ENCODE measurements at regions not wholly inside any gene's neighbourhood (a gene's known extent, or its start where the extent isn't known, plus 50 kb on each side); places are given as distances from the start of the nearest gene placed in this dataset.

GRCh38 chr5:89045216-89045615, 162.2 kb upstream of the MEF2C start:
- Histone ChIP-seq H3K79me2 (ENCODE audit: control insufficient read depth, insufficient read depth, low read length, unreplicated experiment) (no peaks in the 10 kb centered on the region), H2AFZ (ENCODE audit: low read length, unreplicated experiment) (no peak overlapping the region), H3K4me3 (ENCODE audit: low read depth, low read length) (no peak overlapping the region), H3K36me3 (ENCODE audit: insufficient read depth, low read length) (no peaks in the 10 kb centered on the region), H3K4me1 (ENCODE audit: control insufficient read depth, insufficient read depth, low read length, unreplicated experiment) (no peaks in the 10 kb centered on the region), H3K27ac (ENCODE audit: low read depth, low read length) (no peak overlapping the region), H3K27me3 (ENCODE audit: insufficient read depth, low read length) (no peaks in the 10 kb centered on the region)

- Histone ChIP-seq H3K79me2 (ENCODE audit: control insufficient read depth, insufficient read depth, low read length, unreplicated experiment) (no peaks in the 10 kb centered on the region), H3K27me3 (ENCODE audit: insufficient read depth, low read length) (no peaks in the 10 kb centered on the region), H3K4me3 (ENCODE audit: low read depth, low read length) (no peak overlapping the region), H3K36me3 (ENCODE audit: insufficient read depth, low read length) (no peaks in the 10 kb centered on the region), H3K27ac (ENCODE audit: low read depth, low read length) (no peak overlapping the region), H3K4me1 (ENCODE audit: control insufficient read depth, insufficient read depth, low read length, unreplicated experiment) (no peaks in the 10 kb centered on the region), H2AFZ (ENCODE audit: low read length, unreplicated experiment) (no peak overlapping the region)
These were observed 161.8 kb upstream of the MEF2C start for GRCh38 chr5:89044674-89045200.

GRCh38 chr5:89043676-89044075, 160.7 kb upstream of the MEF2C start:
- Histone ChIP-seq H2AFZ (ENCODE audit: low read length, unreplicated experiment) (no peak overlapping the region), H3K27me3 (ENCODE audit: insufficient read depth, low read length) (no peaks in the 10 kb centered on the region), H3K36me3 (ENCODE audit: insufficient read depth, low read length) (no peaks in the 10 kb centered on the region), H3K79me2 (ENCODE audit: control insufficient read depth, insufficient read depth, low read length, unreplicated experiment) (no peaks in the 10 kb centered on the region), H3K4me3 (ENCODE audit: low read depth, low read length) (no peak overlapping the region), H3K27ac (ENCODE audit: low read depth, low read length) (no peak overlapping the region), H3K4me1 (ENCODE audit: control insufficient read depth, insufficient read depth, low read length, unreplicated experiment) (no peaks in the 10 kb centered on the region)

- H3K36me3 ChIP-seq (ENCODE audit: insufficient read depth, low read length), result no peaks in the 10 kb centered on the region
- no peak overlapping the region for H3K27ac ChIP-seq (ENCODE audit: low read depth, low read length)
- no peak overlapping the region for H2AFZ ChIP-seq (ENCODE audit: low read length, unreplicated experiment)
- H3K4me3 ChIP-seq (ENCODE audit: low read depth, low read length), result no peak overlapping the region
- H3K27me3 ChIP-seq (ENCODE audit: insufficient read depth, low read length), result no peaks in the 10 kb centered on the region
- no peaks in the 10 kb centered on the region for H3K4me1 ChIP-seq (ENCODE audit: control insufficient read depth, insufficient read depth, low read length, unreplicated experiment)
- H3K79me2 ChIP-seq (ENCODE audit: control insufficient read depth, insufficient read depth, low read length, unreplicated experiment), result no peaks in the 10 kb centered on the region
These were observed 159.8 kb upstream of the MEF2C start for GRCh38 chr5:89042746-89043145.

- Histone ChIP-seq H3K79me2 (ENCODE audit: control insufficient read depth, insufficient read depth, low read length, unreplicated experiment) (no peaks in the 10 kb centered on the region), H2AFZ (ENCODE audit: low read length, unreplicated experiment) (no peak overlapping the region), H3K36me3 (ENCODE audit: insufficient read depth, low read length) (no peaks in the 10 kb centered on the region), H3K4me1 (ENCODE audit: control insufficient read depth, insufficient read depth, low read length, unreplicated experiment) (no peaks in the 10 kb centered on the region), H3K4me3 (ENCODE audit: low read depth, low read length) (no peak overlapping the region), H3K27ac (ENCODE audit: low read depth, low read length) (no peak overlapping the region), H3K27me3 (ENCODE audit: insufficient read depth, low read length) (no peaks in the 10 kb centered on the region)
These were observed 159.0 kb upstream of the MEF2C start for GRCh38 chr5:89041976-89042375.

GRCh38 chr5:89041249-89041779, 158.3 kb upstream of the MEF2C start:
- Histone ChIP-seq H2AFZ (ENCODE audit: low read length, unreplicated experiment) (no peak overlapping the region), H3K79me2 (ENCODE audit: control insufficient read depth, insufficient read depth, low read length, unreplicated experiment) (no peaks in the 10 kb centered on the region), H3K4me1 (ENCODE audit: control insufficient read depth, insufficient read depth, low read length, unreplicated experiment) (no peaks in the 10 kb centered on the region), H3K36me3 (ENCODE audit: insufficient read depth, low read length) (no peaks in the 10 kb centered on the region), H3K4me3 (ENCODE audit: low read depth, low read length) (no peak overlapping the region), H3K27ac (ENCODE audit: low read depth, low read length) (no peak overlapping the region), H3K27me3 (ENCODE audit: insufficient read depth, low read length) (no peaks in the 10 kb centered on the region)

GRCh38 chr5:89036704-89037489, 153.9 kb upstream of the MEF2C start:
- no peaks in the 10 kb centered on the region for H3K4me1 ChIP-seq (ENCODE audit: control insufficient read depth, insufficient read depth, low read length, unreplicated experiment)
- H2AFZ ChIP-seq (ENCODE audit: low read length, unreplicated experiment), result no peak overlapping the region
- H3K36me3 ChIP-seq (ENCODE audit: insufficient read depth, low read length), result no peaks in the 10 kb centered on the region
- H3K79me2 ChIP-seq (ENCODE audit: control insufficient read depth, insufficient read depth, low read length, unreplicated experiment), result no peaks in the 10 kb centered on the region
- no peak overlapping the region for H3K4me3 ChIP-seq (ENCODE audit: low read depth, low read length)
- H3K27ac ChIP-seq (ENCODE audit: low read depth, low read length), result no peak overlapping the region
- H3K27me3 ChIP-seq (ENCODE audit: insufficient read depth, low read length), result no peaks in the 10 kb centered on the region

GRCh38 chr5:89036166-89036565, 153.2 kb upstream of the MEF2C start:
- Histone ChIP-seq H2AFZ (ENCODE audit: low read length, unreplicated experiment) (no peak overlapping the region), H3K27me3 (ENCODE audit: insufficient read depth, low read length) (no peaks in the 10 kb centered on the region), H3K79me2 (ENCODE audit: control insufficient read depth, insufficient read depth, low read length, unreplicated experiment) (no peaks in the 10 kb centered on the region), H3K4me1 (ENCODE audit: control insufficient read depth, insufficient read depth, low read length, unreplicated experiment) (no peaks in the 10 kb centered on the region), H3K36me3 (ENCODE audit: insufficient read depth, low read length) (no peaks in the 10 kb centered on the region), H3K27ac (ENCODE audit: low read depth, low read length) (no peak overlapping the region), H3K4me3 (ENCODE audit: low read depth, low read length) (no peak overlapping the region)

- Histone ChIP-seq H3K4me1 (ENCODE audit: control insufficient read depth, insufficient read depth, low read length, unreplicated experiment) (no peaks in the 10 kb centered on the region), H3K79me2 (ENCODE audit: control insufficient read depth, insufficient read depth, low read length, unreplicated experiment) (no peaks in the 10 kb centered on the region), H3K36me3 (ENCODE audit: insufficient read depth, low read length) (no peaks in the 10 kb centered on the region), H2AFZ (ENCODE audit: low read length, unreplicated experiment) (no peak overlapping the region), H3K27me3 (ENCODE audit: insufficient read depth, low read length) (no peaks in the 10 kb centered on the region), H3K4me3 (ENCODE audit: low read depth, low read length) (no peak overlapping the region), H3K27ac (ENCODE audit: low read depth, low read length) (no peak overlapping the region)
These were observed 151.6 kb upstream of the MEF2C start for GRCh38 chr5:89034588-89034987.

GRCh38 chr5:89030798-89031197, 147.8 kb upstream of the MEF2C start:
- no peaks in the 10 kb centered on the region for H3K36me3 ChIP-seq (ENCODE audit: insufficient read depth, low read length)
- no peak overlapping the region for H2AFZ ChIP-seq (ENCODE audit: low read length, unreplicated experiment)
- no peaks in the 10 kb centered on the region for H3K4me1 ChIP-seq (ENCODE audit: control insufficient read depth, insufficient read depth, low read length, unreplicated experiment)
- H3K27ac ChIP-seq (ENCODE audit: low read depth, low read length), result no peak overlapping the region
- H3K4me3 ChIP-seq (ENCODE audit: low read depth, low read length), result no peak overlapping the region
- no peaks in the 10 kb centered on the region for H3K79me2 ChIP-seq (ENCODE audit: control insufficient read depth, insufficient read depth, low read length, unreplicated experiment)
- no peaks in the 10 kb centered on the region for H3K27me3 ChIP-seq (ENCODE audit: insufficient read depth, low read length)
